Hematopoietic multipotent progenitor cell treated with erythropoietin and hydrocortisone succinate and interleukin-3 and kit ligand, for 8 days (in vitro differentiated cells): ENCODE measurements at regions not wholly inside any gene's neighbourhood (a gene's known extent, or its start where the extent isn't known, plus 50 kb on each side); places are given as distances from the start of the nearest gene placed in this dataset.

Experiments used
- DNase-seq: peaks from one replicate; pipeline ENCODE4 v3.0.0-alpha.2; 2015

- DNase-seq: peak; percentile 60
Observed at GRCh38 chr5:4868140-4868735, 271.9 kb upstream of the ADAMTS16 start.

- no peak for DNase-seq
Observed at GRCh38 chr5:4873652-4874051, 266.5 kb upstream of the ADAMTS16 start.

GRCh38 chr5:4874097-4874496 is 266.0 kb upstream of the ADAMTS16 start:
- DNase-seq: no peak

GRCh38 chr5:4875942-4876341 is 264.2 kb upstream of the ADAMTS16 start:
- DNase-seq: no peak

- DNase-seq: no peak
Observed at GRCh38 chr5:4876804-4877203, 263.3 kb upstream of the ADAMTS16 start.

- DNase-seq: no peak
Observed at GRCh38 chr5:4877579-4877978, 262.6 kb upstream of the ADAMTS16 start.

- no peak for DNase-seq
Observed at GRCh38 chr5:4879075-4879474, 261.1 kb upstream of the ADAMTS16 start.

GRCh38 chr5:4879693-4880303 is 260.3 kb upstream of the ADAMTS16 start:
- DNase-seq: peak; percentile 41

- no peak for DNase-seq
Observed at GRCh38 chr5:4880304-4880741, 259.8 kb upstream of the ADAMTS16 start.

GRCh38 chr5:4881366-4882002 is 258.6 kb upstream of the ADAMTS16 start:
- no peak for DNase-seq

- DNase-seq: no peak
Observed at GRCh38 chr5:4882186-4882585, 257.9 kb upstream of the ADAMTS16 start.

GRCh38 chr5:4883360-4883759 is 256.8 kb upstream of the ADAMTS16 start:
- DNase-seq: no peak

- no peak for DNase-seq
Observed at GRCh38 chr5:4893063-4893744, 246.9 kb upstream of the ADAMTS16 start.

GRCh38 chr5:4896328-4896727 is 243.8 kb upstream of the ADAMTS16 start:
- no peak for DNase-seq

GRCh38 chr5:4901305-4901811 is 238.8 kb upstream of the ADAMTS16 start:
- no peak for DNase-seq

GRCh38 chr5:4901924-4902323 is 238.2 kb upstream of the ADAMTS16 start:
- no peak for DNase-seq

GRCh38 chr5:4905674-4906520 is 234.2 kb upstream of the ADAMTS16 start:
- no peak for DNase-seq

GRCh38 chr5:4906786-4907185 is 233.3 kb upstream of the ADAMTS16 start:
- no peak for DNase-seq

- no peak for DNase-seq
Observed at GRCh38 chr5:4907571-4907970, 232.6 kb upstream of the ADAMTS16 start.

GRCh38 chr5:4909086-4909485 is 231.0 kb upstream of the ADAMTS16 start:
- no peak for DNase-seq

- DNase-seq: no peak
Observed at GRCh38 chr5:4911646-4912403, 228.3 kb upstream of the ADAMTS16 start.

GRCh38 chr5:4921929-4922328 is 218.2 kb upstream of the ADAMTS16 start:
- DNase-seq: no peak
